ENCODE measurements at regions not wholly inside any gene's neighbourhood (a gene's known extent, or its start where the extent isn't known, plus 50 kb on each side); places are given as distances from the start of the nearest gene placed in this dataset.

GRCh38 chr11:70642266-70642665, 243.9 kb downstream of the CTTN start:
- no peaks in the 10 kb centered on the region for H3K4me1 ChIP-seq
- H3K36me3 ChIP-seq (ENCODE audit: control insufficient read depth, insufficient read depth, low read length) = no peaks in the 10 kb centered on the region; the same call in 1 of the 2 replicates
- no peaks in the 10 kb centered on the region for H3K27me3 Mint-ChIP-seq (ENCODE audit: insufficient read depth, unreplicated experiment)
- BruUV-seq (replicated peaks) = no TSS peak
- no peak for TF ChIP-seq CTCF (IDR thresholded peaks at IDR 0.05; ENCODE audit: insufficient read depth in 1 of 2, low read depth in 1 of 2, low read length in 1 of 2, severe bottlenecking in 1 of 2, unreplicated experiment in 1 of 2)
- intact Hi-C loops (cut with micrococcal nuclease; ENCODE audit: unreplicated experiment) = no loop called here
- H3K9me3 Mint-ChIP-seq (ENCODE audit: unreplicated experiment) = no peaks in the 10 kb centered on the region
- ChIA-PET CTCF (no interaction called here), POLR2A (no interaction called here)
- H3K4me1 Mint-ChIP-seq (ENCODE audit: low read depth, unreplicated experiment) = no peaks in the 10 kb centered on the region
- no peak overlapping the region for H3K4me3 Mint-ChIP-seq (ENCODE audit: unreplicated experiment)
- no peak overlapping the region for H3K4me3 ChIP-seq (ENCODE audit: low read depth, low read length)
- H3K9me3 ChIP-seq = no peaks in the 10 kb centered on the region
- no peaks in the 10 kb centered on the region for H3K27me3 ChIP-seq (replicated peaks; ENCODE audit: control insufficient read depth, insufficient read depth, low read length)
- DNase-seq = no peak
- no peak overlapping the region for H3K27ac Mint-ChIP-seq (ENCODE audit: unreplicated experiment)
- H3K36me3 Mint-ChIP-seq (ENCODE audit: insufficient read depth, unreplicated experiment) = peaks cover 8% of the 10 kb centered on the region

DNA sequence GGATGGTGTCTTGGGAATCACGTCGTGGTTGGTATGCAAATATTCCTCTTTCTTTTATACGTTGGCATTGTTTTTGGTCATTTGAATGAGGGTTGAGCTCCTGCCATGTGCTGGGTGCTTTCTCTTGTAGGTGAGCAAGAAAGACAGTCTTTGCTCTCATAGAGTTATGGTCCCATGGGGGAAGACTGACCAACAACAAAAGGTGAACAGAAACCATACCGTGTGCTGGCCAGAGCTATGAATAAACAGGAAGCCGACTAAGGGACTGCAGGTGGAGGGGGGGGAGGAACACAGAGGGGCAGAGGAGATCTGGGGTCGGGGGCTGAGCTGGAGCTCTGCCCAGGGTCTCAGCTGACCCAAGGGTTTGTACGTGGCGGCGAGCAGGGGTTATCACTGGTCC, 245.3 kb downstream of the CTTN start:
- Histone ChIP-seq H3K4me3 (ENCODE audit: low read depth, low read length) (no peak overlapping the region), H3K36me3 (ENCODE audit: control insufficient read depth, insufficient read depth, low read length) (no peaks in the 10 kb centered on the region; the same call in 1 of the 2 replicates), H3K27me3 (replicated peaks; ENCODE audit: control insufficient read depth, insufficient read depth, low read length) (no peaks in the 10 kb centered on the region), H3K4me1 (no peaks in the 10 kb centered on the region), H3K9me3 (no peaks in the 10 kb centered on the region)
- H3K36me3 Mint-ChIP-seq (ENCODE audit: insufficient read depth, unreplicated experiment) = peaks cover 14% of the 10 kb centered on the region
- no peak overlapping the region for H3K27ac Mint-ChIP-seq (ENCODE audit: unreplicated experiment)
- intact Hi-C loops (cut with micrococcal nuclease; ENCODE audit: unreplicated experiment) = no loop called here
- H3K4me1 Mint-ChIP-seq (ENCODE audit: low read depth, unreplicated experiment) = no peaks in the 10 kb centered on the region
- no peak overlapping the region for H3K4me3 Mint-ChIP-seq (ENCODE audit: unreplicated experiment)
- no peak for TF ChIP-seq CTCF (IDR thresholded peaks at IDR 0.05; ENCODE audit: insufficient read depth in 1 of 2, low read depth in 1 of 2, low read length in 1 of 2, severe bottlenecking in 1 of 2, unreplicated experiment in 1 of 2)
- ChIA-PET POLR2A (no interaction called here), CTCF (no interaction called here)
- no peaks in the 10 kb centered on the region for H3K9me3 Mint-ChIP-seq (ENCODE audit: unreplicated experiment)
- no TSS peak for BruUV-seq (replicated peaks)
- no peaks in the 10 kb centered on the region for H3K27me3 Mint-ChIP-seq (ENCODE audit: insufficient read depth, unreplicated experiment)
- DNase-seq = no peak

GRCh38 chr11:70644343-70645060, 246.2 kb downstream of the CTTN start:
- H3K4me3 ChIP-seq (ENCODE audit: low read depth, low read length) = no peak overlapping the region
- H3K27me3 ChIP-seq (replicated peaks; ENCODE audit: control insufficient read depth, insufficient read depth, low read length) = no peaks in the 10 kb centered on the region
- no peaks in the 10 kb centered on the region for H3K9me3 ChIP-seq
- H3K4me3 Mint-ChIP-seq (ENCODE audit: unreplicated experiment) = no peak overlapping the region
- CTCF ChIA-PET = no interaction called here
- no peak for TF ChIP-seq CTCF (IDR thresholded peaks at IDR 0.05; ENCODE audit: insufficient read depth in 1 of 2, low read depth in 1 of 2, low read length in 1 of 2, severe bottlenecking in 1 of 2, unreplicated experiment in 1 of 2)
- no peaks in the 10 kb centered on the region for H3K9me3 Mint-ChIP-seq (ENCODE audit: unreplicated experiment)
- no peaks in the 10 kb centered on the region for H3K4me1 ChIP-seq
- H3K36me3 ChIP-seq (ENCODE audit: control insufficient read depth, insufficient read depth, low read length) = no peaks in the 10 kb centered on the region; the same call in 1 of the 2 replicates
- H3K4me1 Mint-ChIP-seq (ENCODE audit: low read depth, unreplicated experiment) = no peaks in the 10 kb centered on the region
- H3K27ac Mint-ChIP-seq (ENCODE audit: unreplicated experiment) = no peak overlapping the region
- peaks cover 17% of the 10 kb centered on the region for H3K36me3 Mint-ChIP-seq (ENCODE audit: insufficient read depth, unreplicated experiment)
- POLR2A ChIA-PET = no interaction called here
- intact Hi-C loops (cut with micrococcal nuclease; ENCODE audit: unreplicated experiment) = no loop called here
- no peaks in the 10 kb centered on the region for H3K27me3 Mint-ChIP-seq (ENCODE audit: insufficient read depth, unreplicated experiment)
- no TSS peak for BruUV-seq (replicated peaks)
- DNase-seq = no peak

Data from Caco-2 (cell line).